ENCODE measurements at regions not wholly inside any gene's neighbourhood (a gene's known extent, or its start where the extent isn't known, plus 50 kb on each side); places are given as distances from the start of the nearest gene placed in this dataset.

- no peak for DNase-seq (ENCODE audit: low spot score)
These were observed 526.9 kb downstream of the NPHP4 start for GRCh38 chr1:5465281-5465711.

- no peak for DNase-seq (ENCODE audit: low spot score)
These were observed 527.9 kb downstream of the NPHP4 start for GRCh38 chr1:5464366-5464765.

GRCh38 chr1:5460974-5461373 is 531.3 kb downstream of the NPHP4 start:
- no peak for DNase-seq (ENCODE audit: low spot score)

GRCh38 chr1:5459839-5460610 is 532.2 kb downstream of the NPHP4 start:
- no peak for DNase-seq (ENCODE audit: low spot score)

GRCh38 chr1:5458248-5458647 is 534.0 kb downstream of the NPHP4 start:
- DNase-seq (ENCODE audit: low spot score), result no peak

- DNase-seq (ENCODE audit: low spot score), result no peak
These were observed 536.0 kb downstream of the NPHP4 start for GRCh38 chr1:5456090-5456811.

GRCh38 chr1:5455651-5456050 is 536.6 kb downstream of the NPHP4 start:
- no peak for DNase-seq (ENCODE audit: low spot score)

GRCh38 chr1:5455056-5455455 is 537.2 kb downstream of the NPHP4 start:
- DNase-seq (ENCODE audit: low spot score), result no peak

- no peak for DNase-seq (ENCODE audit: low spot score)
These were observed 538.9 kb downstream of the NPHP4 start for GRCh38 chr1:5453347-5453746.

GRCh38 chr1:5451671-5452070 is 540.6 kb downstream of the NPHP4 start:
- DNase-seq (ENCODE audit: low spot score), result no peak

- no peak for DNase-seq (ENCODE audit: low spot score)
These were observed 543.7 kb downstream of the NPHP4 start for GRCh38 chr1:5448486-5448885.

GRCh38 chr1:5447503-5447960 is 544.7 kb downstream of the NPHP4 start:
- DNase-seq (ENCODE audit: low spot score), result no peak

- DNase-seq (ENCODE audit: low spot score), result no peak
These were observed 547.8 kb downstream of the NPHP4 start for GRCh38 chr1:5444396-5444795.

- DNase-seq (ENCODE audit: low spot score), result no peak
These were observed 555.4 kb downstream of the NPHP4 start for GRCh38 chr1:5436808-5437207.

- no peak for DNase-seq (ENCODE audit: low spot score)
These were observed 556.8 kb downstream of the NPHP4 start for GRCh38 chr1:5435414-5435813.

- DNase-seq (ENCODE audit: low spot score), result no peak
These were observed 559.8 kb downstream of the NPHP4 start for GRCh38 chr1:5432436-5432835.

GRCh38 chr1:5430911-5431697 is 561.1 kb downstream of the NPHP4 start:
- no peak for DNase-seq (ENCODE audit: low spot score)

- DNase-seq (ENCODE audit: low spot score), result no peak
These were observed 562.1 kb downstream of the NPHP4 start for GRCh38 chr1:5430136-5430535.

- no peak for DNase-seq (ENCODE audit: low spot score)
These were observed 563.9 kb downstream of the NPHP4 start for GRCh38 chr1:5428351-5428750.

- DNase-seq (ENCODE audit: low spot score), result no peak
These were observed 565.1 kb downstream of the NPHP4 start for GRCh38 chr1:5427026-5427613.

- DNase-seq (ENCODE audit: low spot score), result no peak
These were observed 567.2 kb downstream of the NPHP4 start for GRCh38 chr1:5424802-5425703.
